Activated T-cell treated with anti-CD3 and anti-CD28 coated beads for 48 hours (primary cell): ENCODE measurements at regions not wholly inside any gene's neighbourhood (a gene's known extent, or its start where the extent isn't known, plus 50 kb on each side); places are given as distances from the start of the nearest gene placed in this dataset.

Source experiments
- DNase-seq: peaks from one replicate; pipeline ENCODE4 v3.0.0-alpha.2; 2020; ENCODE audit warnings: low read depth

- no peak for DNase-seq
Observed at GRCh38 chr5:106195679-106196474, 1474.9 kb downstream of the EFNA5 start.

DNA sequence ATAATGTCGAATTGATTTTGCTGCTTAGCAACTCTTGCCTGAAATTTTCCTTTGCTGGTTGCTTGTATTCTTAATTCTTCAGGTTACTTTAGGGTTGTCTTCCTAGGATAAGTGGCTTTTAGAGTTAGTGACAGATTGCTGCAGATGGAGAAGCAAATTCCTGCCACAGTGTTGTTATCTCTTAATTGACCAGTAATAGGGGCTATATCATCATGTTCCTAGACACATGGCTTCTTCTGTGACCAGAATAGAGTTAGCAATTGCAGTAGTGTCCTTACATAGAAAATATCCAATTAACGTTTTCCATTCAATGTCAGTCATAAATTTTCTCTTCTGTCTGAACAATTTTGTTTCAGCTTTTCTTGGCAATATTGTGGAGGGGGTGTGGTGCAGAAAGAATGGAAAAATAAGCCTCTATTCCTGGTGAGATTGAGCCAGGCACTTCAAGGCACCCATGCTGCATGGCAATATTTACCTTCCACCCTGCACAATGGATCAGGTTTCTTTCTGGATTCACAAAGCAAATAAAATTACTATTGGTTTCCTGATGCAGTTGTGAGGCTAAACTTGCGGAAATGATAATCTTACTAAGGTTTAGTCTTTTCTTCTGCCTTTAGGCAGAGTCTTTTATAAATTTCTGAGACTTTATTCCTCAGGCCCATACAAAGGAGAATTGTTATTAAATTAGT, 1481.5 kb downstream of the EFNA5 start:
- no peak for DNase-seq

DNA sequence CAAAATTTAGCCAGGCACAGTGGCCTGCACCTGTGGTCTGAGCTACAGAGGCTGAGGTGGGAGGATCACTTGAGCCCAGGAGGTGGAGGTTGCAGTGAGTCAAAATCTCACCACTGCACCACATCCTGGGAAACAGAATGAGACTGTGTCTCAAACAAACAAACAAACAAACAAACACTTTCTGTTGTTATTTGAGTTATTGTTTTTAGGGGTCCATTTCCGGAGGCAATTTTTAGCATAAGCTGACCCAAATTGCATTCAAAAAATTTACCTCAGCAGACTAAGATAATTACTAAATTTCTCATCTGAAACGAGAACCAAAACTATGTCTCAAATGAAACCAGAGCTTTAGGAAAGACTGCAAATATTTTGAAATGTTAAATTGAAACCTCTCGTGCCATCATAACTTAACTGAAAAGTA, 1485.1 kb downstream of the EFNA5 start:
- DNase-seq: no peak

DNA sequence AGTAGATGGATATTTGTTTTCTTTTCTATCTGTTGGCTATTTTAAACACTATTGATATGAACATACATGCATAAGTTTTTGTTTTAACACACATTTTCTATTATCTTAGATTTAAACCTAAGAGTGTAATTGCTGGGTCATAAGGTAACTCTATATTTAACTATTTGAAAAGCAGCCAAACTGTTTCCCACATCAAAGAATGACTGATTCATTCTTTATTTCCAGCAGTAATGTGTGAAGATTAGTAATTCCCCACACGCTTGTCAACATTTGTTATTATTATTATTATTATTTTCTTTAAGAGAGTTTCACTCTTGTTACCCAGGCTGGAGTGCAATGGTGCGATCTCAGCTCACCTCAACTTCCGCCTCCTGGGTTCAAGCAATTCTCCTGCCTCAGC, 1495.8 kb downstream of the EFNA5 start:
- no peak for DNase-seq

DNA sequence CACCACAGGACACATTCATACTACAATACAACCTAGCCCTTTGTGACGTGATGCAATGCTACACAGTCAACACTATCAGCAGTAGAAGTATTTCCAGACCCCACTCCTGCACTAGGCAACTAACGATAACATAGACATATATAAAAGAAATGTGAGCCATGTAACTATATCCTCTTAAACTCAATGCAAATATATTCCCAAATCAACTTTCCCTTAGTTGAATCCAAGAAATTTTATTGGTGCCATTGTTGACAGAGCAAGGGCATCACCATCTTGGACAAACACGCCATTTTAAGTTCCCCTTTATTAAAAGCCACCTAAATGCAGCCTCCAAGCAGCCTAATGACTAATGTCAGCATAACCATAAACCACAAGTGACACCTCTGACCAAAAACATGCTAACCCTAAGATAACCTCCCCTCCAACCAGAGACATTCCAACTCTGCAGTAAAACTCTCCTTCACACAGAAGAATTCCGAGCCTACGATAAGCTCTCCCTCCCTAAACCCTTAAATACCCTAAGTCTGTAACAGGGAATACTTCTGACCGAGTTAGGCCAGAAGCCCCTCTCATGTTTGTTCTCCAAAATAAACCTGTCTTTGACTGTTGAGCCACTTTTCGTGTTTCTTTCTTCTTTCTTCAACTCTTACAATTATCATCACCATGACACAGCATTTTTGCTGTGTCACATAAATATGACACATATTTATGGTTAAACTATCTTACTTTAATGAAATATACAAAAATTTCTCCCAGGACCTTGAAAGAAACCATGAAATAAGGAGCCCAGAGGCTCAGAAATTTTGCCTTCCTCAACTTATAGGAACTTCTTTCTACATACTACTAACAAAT, 1497.8 kb downstream of the EFNA5 start:
- DNase-seq: no peak

DNA sequence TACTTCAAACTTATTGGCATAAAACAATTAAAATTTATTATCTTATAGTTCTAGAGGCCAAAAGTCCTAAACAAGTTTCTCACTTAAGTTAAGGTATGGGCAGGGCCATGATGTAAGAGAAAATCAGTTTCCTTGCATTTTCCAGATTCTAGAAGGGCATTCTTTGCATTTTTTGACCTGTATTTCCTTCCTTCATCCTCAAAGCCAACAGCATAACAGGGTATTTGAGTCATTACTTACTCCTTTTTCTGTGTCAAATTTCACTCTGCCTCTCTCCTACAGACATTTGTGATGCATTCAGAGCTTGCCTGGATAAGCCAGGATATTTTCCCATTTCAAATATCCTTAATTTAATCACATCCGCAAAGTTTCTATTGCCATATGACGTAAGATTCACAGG, 1499.0 kb downstream of the EFNA5 start:
- DNase-seq: no peak

DNA sequence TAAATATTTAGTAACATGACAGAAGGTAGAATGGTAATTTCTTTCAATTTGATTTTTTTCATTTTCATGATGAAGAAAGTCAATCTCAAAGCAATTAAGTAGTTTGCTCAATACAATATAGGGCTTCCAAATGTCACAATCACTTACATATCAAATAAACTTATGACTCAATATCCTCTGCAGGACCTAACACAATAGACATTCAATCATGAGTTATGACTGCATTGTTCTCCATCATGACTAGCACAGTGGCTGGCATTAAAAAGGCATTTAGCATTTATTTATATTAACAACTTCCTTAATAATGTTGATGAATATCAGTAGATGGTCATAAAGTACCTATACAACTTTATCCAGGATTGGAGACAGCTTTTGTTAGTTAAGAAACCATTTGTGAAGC, 1499.6 kb downstream of the EFNA5 start:
- no peak for DNase-seq

DNA sequence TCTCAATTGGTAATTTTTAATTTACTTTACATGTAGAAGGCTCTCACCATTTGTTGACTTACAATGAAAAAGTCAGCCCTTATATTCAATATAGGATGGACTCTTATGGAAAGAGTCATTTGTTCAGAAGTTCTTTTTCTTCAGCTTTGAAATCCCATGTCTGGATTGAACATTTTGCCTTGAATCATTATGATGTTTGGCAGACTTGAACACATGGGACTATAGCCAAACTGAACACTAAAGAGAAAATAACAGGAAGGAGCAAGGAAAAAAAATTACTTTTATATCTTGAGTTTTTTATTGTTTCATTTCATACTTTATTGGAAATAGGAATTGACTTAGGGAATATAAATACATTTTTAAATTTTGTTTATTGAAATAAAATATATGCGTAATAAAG, 1503.0 kb downstream of the EFNA5 start:
- no peak for DNase-seq

DNA sequence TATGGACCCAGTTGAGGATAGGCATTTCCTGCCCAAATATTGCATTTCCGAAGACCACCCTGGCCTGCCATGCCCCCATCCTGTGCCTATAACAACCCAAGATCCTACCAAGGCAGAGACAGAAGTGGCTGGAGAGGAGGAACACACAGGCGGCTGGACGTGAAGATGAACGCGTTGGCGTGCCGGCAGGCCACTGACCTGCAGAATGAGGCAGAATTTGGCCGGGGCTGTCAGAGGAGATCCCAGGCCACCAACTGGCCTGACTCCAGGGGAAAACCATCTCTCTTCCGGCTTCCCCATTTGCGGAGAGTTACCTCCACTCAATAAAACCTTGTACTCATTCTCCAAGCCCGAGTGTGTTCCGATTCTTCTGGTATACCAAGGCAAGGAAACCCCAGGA, 1507.5 kb downstream of the EFNA5 start:
- DNase-seq: no peak

- no peak for DNase-seq
Observed at GRCh38 chr5:106159616-106160015, 1511.1 kb downstream of the EFNA5 start.

DNA sequence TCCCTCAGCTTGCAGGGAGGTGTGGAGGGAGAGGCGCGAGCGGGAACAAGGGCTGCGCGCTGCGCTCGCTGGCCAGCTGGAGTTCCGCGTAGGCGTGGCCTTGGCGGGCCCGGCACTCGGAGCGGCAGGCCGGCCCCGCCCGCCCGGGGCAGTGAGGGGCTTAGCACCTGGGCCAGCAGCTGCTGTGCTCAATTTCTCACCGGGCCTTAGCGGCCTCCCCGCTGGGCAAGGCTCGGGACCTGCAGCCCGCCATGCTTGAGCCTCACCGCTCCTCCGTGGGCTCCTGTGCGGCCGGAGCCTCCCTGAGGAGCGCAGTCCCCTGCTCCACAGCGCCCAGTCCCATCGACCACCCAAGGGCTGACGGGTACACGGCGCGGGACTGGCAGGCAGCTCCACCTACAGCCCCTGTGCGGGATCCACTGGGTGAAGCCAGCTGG, 1516.4 kb downstream of the EFNA5 start:
- no peak for DNase-seq

DNA sequence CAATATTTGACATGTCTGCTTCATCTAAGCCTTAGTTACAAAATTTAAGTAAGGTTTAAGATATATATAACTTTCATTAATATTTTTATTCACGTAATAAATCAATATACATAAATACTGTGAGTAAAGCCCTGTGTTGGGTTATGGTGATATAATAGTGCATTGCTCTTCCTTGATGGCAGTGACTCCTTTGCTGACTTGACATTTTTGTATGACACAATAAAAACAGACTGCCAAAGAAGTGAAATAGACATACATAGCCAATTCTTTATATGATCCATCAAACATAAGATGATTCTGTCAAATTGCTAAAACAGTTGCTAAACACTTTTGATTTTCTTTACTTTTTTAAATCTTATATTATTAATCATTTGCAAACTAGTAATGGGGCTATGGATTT, 1518.2 kb downstream of the EFNA5 start:
- no peak for DNase-seq

GRCh38 chr5:106142116-106142515, 1528.6 kb downstream of the EFNA5 start:
- DNase-seq: no peak

DNA sequence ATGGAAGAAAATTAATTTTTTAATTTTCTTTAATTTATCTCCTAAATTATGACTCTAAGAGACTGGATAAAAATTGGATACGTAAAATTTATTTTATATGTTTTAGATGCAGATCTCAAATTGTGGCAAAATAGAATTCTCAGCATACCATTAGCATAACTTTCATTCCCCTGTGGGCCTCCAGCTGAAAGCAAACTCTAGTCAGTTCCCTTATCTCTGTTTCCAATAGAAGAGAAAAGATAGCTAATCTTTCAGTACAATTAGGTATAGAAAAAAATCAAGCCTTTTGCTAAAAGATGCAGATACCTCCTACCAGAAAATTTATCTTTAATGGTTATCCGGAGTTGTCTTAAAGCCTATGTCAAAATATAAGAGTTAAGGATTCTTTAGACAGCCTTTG, 1530.6 kb downstream of the EFNA5 start:
- no peak for DNase-seq

DNA sequence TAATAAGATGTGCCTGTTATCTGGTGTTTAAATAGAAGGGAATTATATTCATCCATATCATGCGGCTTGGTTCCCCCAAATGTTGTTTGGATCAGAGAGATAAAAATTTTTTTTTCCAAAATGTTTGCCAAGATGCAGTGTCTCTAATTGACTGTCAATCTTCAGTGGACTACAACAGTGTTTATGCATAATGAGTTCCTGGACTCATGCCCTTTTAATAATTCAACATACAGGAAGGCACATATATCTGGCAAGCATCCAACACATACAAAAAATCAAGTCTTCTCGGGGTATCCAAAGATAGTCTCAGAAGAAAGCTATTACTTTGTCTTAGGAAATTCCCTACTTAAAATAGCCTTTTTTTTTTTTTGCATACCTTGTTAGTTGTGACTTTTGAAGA, 1534.7 kb downstream of the EFNA5 start:
- DNase-seq: no peak

GRCh38 chr5:106135473-106135872, 1535.3 kb downstream of the EFNA5 start:
- DNase-seq: no peak

DNA sequence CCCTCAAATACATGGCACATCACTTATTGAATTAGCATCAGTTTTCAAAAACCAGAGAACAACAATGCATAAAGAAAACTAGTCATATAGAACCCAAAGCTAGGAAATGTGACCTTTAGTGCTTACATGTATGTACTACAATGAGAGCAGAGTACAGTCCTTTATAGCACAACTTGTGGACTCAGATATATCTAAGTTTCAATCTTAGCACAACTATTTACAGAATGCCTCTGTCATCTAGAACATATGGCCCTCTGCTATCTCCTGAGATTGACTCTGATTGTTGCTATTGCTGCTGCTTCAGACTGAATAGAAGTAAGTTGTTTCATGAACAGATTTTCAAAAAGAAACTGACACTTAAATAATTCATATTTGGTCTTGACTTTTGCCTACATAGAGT, 1536.2 kb downstream of the EFNA5 start:
- no peak for DNase-seq

- no peak for DNase-seq
Observed at GRCh38 chr5:106127985-106128384, 1542.8 kb downstream of the EFNA5 start.

- DNase-seq: no peak
Observed at GRCh38 chr5:106127341-106127781, 1543.4 kb downstream of the EFNA5 start.

- peak; percentile 3 for DNase-seq
Observed at GRCh38 chr5:106121972-106122605, 1548.6 kb downstream of the EFNA5 start.

GRCh38 chr5:106116682-106117081, 1554.1 kb downstream of the EFNA5 start:
- no peak for DNase-seq

GRCh38 chr5:106113922-106114321, 1556.8 kb downstream of the EFNA5 start:
- no peak for DNase-seq
